HL-60/S4 treated with phorbol 12-myristate 13-acetate at 8.2 ng/mL for 4 days and 3 days (cell line): ENCODE measurements at regions not wholly inside any gene's neighbourhood (a gene's known extent, or its start where the extent isn't known, plus 50 kb on each side); places are given as distances from the start of the nearest gene placed in this dataset.

ENCODE experiments used
- in situ Hi-C: fragments of 300-500 bp; cut with MboI; formaldehyde crosslinking; loops from 2 replicates; pipeline ENCODE4 v1.15.0; 2022; ENCODE audit warnings: low sequenced_read_pairs

DNA sequence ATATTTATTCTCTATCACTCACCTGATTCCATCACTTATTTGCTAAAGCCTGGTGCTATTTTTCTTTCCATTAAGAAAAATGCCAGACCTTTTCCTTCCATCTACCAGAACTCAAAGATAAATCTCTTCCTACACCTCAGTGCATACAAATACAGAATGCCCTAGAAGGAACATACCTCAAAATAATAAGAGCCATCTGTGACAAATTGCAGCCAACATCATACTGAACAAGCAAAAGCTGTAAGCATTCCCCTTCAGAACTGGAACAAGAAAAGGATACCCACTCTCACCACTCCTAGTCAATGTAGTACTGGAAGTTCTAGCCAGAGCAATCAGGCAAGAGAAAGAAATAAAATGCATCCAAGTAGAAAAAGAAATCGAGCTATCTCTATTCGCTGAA lies 315.9 kb upstream of the UBE2E3 start:
- in situ Hi-C loops, result no loop called here

DNA sequence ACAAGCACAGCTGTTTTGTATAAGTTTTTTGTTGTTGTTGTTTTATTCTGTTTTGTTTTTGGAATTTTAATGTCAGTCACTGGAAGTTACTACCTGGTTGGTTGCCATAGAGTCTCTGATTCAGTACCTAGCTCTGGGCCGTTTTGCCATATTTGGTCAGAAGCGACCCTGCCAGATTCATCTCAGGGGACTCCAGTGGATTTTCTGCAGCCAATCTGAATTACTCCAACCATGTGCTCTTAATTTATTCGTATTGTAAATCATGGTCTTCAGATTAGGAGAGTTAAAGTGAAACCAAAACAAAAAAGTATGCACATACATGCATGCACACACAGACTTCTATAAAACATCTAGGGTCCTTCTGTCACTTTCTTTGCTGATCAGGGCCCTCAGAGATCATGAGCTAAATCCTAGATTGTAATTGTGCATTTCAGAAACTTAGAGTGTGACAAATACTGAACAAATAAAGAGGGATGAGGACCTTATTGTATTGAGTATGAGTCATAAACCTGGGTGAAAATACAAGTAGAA lies 317.4 kb upstream of the UBE2E3 start:
- in situ Hi-C loops, result no loop called here

DNA sequence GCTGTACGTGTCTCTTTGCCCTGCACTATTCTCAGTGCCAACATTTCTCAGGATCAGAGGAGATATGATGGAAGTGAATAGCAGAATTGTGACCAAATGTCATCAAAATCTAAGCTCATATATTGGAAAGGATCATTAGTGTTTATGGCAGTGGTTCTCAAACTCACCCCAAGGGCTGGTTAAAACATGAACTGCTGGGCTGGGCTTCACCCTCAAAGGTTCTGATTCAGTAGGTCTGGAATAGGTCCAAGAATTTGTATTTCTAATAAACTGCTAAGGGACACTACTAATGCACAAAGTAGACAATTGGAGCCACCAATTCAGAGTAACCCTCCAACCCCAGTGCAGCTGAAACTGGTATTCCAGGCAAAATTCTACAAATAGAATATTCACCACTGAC lies 317.9 kb upstream of the UBE2E3 start:
- in situ Hi-C loops, result no loop called here

DNA sequence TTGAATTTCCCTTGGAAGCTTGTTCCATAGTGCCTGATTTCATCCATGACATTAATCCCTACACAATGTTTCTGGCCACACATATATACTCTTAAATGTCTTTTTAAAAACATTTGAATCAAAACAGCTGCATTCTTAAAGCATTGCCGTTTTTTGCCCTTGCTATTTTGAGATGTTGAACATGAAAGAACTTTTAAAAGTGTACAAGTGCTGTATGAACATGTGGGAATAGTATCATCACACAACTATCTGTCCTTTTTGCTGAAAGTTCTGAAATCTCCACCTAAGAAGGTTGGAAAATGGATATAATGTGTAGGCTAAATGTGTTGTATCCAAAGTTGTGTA lies 318.7 kb upstream of the UBE2E3 start:
- in situ Hi-C loops, result no loop called here

DNA sequence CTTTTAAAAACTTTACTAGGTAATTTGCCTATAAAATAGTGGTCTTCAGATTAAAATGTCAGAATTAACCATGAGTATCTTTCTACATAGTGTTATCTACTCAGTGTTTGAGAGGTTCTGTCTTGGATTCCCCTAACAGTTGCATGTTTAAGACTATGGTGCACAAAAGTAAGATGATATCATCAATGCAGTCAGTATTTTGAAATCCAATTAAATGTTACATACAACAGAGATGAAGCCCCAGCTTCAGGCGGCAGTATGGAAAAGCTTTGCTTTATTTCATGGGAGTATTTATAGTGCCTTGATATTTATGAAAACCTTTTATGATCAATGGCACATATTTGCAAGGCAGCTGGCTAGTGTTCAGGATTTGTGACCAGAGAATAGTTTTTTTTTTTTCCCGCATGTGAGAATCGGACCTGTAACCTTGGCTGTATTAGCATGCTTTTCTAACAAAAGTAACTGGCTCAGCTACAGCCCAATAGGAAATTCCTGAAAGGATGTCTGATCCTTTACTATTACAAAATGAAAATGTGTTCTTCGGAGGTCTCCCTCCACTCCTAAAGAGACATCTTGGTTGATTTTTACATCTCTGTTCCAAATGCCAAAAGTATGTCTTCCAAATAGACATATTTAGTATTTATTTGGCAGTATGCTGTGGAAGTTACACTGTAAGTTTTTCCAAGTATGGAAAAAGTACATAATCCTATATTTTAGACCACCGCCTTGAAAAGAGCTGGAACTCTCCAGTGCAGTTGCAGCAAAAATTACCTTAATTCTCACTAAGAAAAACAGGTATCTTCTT lies 319.3 kb upstream of the UBE2E3 start:
- in situ Hi-C loops, result no loop called here

DNA sequence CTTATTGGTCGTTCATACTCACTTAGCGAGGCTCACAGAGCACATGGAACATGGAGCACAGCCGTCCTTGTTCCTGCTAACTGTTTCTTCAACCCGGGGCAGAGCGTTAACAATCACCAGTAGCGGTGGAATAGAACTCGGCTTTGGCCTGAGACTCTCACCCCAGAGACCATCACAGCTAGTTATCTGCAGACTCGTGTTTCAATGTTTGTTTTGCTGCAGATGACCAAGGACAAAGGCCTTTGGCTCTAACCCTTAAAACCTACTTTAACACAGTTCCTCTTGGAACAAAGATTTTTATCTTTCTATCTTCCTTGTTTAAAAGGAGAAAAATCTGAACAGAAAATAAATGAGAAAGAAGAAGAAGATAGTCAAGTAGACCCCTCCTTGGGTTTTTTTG lies 320.2 kb upstream of the UBE2E3 start:
- in situ Hi-C loops, result no loop called here

- in situ Hi-C loops, result no loop called here
Observed at GRCh38 chr2:180657054-180657453, 323.4 kb upstream of the UBE2E3 start.

DNA sequence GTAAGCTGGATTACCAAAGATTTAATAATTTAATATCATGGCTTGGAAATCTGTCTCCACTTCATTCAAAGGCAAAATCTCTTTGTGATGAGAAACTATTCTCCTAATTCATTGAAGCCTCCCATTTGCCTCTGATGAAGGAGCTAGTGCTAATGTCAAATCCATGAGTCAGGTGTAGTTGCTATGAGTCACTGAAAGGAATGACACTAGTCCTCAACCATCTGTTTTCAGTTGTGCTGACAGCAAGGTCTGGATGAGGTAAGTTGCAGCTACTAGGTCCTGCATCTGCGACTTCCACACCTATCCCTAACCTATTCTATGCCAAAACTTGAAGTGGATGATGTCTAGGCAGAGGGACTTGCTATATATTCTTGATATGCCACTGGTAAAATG lies 324.0 kb upstream of the UBE2E3 start:
- in situ Hi-C loops, result no loop called here

DNA sequence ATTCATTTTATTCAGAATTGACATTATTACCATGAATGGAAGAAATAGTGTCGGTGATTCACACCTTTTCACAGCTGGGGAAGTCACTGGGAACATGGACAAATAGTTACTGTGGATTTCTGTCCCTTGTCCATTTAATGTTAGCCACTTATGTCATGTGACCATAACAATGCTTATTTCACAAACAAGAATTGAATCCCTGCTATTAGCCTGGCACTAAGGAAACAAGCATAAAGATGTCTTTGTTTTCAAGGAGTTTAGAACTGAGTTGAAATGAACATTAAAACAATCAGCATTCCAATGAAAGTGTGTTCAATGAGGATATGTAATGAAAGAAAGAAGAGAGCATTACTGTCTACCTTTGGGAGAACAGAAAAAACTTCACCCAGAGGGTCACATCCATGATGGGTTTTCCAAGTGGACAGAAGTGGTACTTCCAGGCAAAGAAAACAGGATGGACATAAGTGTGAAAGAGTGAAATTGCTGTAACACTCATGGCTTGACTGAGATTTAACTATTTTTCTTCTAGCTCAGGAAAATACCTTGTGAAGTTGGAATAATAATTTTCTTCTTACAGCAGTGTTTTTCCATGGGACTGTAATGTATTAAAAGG lies 324.5 kb upstream of the UBE2E3 start:
- in situ Hi-C loops, result no loop called here

DNA sequence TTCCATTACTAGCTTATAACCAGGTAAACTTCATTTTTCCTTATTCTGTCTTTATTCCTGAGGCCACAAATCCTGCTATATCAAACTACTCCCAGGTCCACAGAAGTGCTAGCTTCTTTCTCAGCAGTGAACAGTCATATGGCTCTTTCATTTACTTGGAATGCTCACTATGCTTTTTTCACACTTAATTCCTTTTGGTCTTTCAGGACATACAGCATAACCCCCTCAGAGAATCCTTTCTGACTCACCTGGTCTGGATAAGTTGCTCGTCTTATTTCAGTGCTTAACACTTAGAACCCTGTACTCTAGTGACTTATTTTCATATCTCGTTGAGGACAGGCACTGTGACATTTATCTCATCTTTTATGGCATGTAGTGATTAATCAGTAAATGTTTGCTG lies 325.0 kb upstream of the UBE2E3 start:
- in situ Hi-C loops, result no loop called here

- in situ Hi-C loops, result no loop called here
Observed at GRCh38 chr2:180653481-180653880, 326.9 kb upstream of the UBE2E3 start.

DNA sequence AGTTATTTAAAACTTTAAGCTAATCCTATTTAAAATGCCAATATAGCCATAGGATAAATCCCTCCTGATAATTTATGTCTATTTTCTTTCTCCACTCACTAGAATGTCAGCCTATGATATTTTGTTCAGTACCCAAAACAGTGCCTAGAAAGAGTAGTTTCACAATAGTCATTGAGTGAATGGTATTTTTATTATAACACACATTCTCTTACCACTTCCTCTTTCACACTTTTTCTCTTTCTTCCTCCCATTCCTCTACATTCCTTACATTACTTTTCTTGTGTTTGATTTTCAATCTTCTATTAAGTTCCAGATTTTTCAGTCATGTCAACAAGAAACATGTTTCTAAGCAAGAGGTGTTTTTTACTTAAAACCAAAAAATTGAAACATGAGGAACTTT lies 327.6 kb upstream of the UBE2E3 start:
- in situ Hi-C loops, result no loop called here

DNA sequence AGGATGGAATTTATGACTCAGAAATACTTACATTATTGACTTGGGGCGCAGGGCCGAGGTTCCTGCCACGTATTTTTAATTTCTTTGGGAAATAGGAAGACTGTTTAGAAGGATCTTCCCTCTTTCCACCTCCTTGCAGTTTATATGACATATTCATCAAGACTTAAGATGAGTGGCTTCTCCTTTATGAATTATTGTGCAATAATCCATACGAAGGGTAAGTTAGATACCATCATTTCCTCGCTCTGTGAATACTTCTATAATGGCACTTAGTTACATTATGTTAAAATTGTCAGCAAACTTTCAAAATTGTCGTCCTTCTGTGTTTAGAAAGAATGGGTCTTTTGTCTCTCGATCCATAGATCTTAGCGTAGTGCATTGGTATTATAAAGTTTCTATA lies 328.8 kb upstream of the UBE2E3 start:
- in situ Hi-C loops, result no loop called here

GRCh38 chr2:180647621-180648020 lies 332.8 kb upstream of the UBE2E3 start:
- in situ Hi-C loops, result no loop called here

- in situ Hi-C loops, result no loop called here
Observed at GRCh38 chr2:180647221-180647620, 333.2 kb upstream of the UBE2E3 start.

- in situ Hi-C loops, result no loop called here
Observed at GRCh38 chr2:180646756-180647155, 333.6 kb upstream of the UBE2E3 start.

DNA sequence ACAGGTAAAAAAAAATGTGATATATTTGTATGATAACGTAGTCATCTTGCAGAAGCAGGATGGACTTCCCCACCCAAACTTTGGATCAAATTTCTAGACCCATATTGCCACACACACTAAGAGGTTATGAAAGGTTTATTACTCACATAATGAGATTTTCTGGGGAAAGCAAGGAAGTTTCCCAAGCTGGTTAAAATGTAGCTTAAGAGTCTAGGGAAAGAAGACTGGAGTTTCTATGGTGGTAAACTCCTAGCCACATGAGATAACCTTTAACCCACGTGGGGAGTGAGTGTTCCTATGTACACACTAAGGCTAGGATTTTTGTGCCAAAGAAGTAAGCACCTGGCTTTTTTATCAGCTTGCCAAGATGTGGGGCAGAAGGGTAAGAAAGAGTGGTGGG lies 335.7 kb upstream of the UBE2E3 start:
- in situ Hi-C loops, result no loop called here

DNA sequence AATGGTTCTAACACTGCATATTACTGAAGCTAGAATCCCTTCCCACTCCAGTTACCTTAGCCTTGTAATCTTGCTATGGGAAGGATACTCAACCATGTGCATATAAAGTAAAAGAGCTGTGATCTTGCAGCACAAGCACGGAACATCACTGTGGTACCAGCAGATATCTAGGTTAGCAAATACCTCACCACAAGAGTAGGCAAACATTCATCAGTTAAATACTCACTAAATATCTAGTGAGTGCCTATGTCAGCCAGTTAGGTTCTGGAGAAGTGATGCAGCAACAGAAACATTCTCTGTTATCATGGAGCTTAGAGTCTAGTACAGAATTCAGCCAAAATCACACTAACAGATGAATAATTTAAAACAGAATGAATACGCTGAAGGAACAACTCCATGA lies 349.6 kb upstream of the UBE2E3 start:
- in situ Hi-C loops, result no loop called here

DNA sequence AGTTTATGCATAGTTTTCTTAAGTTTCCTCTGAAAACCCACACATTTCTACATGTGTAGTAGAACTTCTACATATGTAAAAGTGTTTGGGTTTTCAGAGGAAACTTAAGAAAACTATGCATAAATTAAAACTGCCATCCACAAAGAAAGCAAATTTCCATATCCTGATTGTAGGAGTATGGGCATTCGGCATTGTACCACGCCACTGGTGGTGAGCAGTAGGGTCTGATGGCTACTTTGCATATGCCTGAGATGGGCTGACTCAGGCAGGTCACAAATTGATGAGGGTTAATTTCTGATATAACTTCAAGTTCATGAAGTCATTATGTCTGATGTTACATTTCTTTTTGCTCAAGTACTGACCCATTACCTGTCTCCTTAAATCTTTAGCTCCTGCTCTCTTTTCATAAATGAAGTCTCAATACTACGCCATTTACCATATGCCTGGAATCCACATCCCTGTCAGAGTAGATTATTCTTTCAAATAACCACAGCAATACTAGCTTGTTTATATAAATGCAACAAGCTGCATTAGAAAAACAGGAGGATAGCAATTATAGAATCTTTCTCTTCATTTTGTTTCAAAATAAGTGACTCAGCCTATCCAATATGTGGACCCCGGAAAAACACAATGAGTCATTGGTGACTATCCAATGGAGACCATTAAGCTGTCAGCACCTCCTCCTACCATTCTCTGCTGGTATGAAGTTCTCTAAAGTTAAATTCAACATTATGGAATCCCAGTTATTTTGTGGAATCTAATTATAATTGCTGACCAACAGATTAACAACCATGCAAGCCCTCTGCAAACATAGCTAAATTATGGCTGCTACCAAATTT lies 355.2 kb upstream of the UBE2E3 start:
- in situ Hi-C loops, result no loop called here

DNA sequence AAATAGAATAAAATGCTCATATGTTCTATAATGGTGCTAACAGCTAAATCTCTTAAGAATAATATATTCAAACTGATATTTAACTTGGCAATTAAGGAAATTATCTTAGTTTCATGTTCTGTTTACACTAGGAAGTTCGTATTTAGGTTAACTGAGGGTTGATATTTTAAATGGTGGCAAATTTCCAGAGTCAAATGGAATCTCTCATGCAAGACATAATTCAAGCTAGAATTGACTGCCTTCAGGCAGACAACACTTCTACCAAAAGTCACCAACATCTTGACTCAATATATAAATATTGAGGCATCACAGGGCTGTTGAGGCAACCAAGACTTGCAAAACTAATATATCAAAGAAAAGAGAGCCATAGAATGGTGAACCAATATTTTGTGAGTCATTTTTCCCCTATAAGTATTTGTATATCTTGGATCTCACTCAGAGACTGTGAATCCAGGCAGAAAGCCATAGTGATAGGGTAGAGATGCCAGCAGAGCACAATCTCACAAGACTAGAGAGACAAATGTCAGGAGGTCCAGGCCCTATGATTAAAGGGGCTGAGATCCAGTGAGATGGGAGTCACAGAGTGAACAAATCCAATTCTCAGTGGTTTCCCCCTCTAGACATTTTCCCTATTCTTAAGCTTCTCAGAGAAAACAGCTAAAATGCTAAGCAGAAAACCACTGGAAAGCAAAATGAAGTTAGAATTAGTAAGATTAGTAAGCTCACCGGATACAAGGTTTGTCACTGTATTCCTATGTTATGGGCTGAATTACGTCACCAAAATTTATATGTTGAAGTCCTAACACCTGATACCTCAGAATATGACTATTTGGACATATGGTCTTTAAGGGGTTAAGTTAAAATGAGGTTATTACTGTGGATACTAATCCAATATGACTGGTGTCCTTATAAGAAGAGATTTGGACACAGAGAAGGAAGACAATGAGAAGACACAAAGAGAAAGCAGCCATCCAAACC lies 358.2 kb upstream of the UBE2E3 start:
- in situ Hi-C loops, result no loop called here

GRCh38 chr2:180621366-180621765 lies 359.0 kb upstream of the UBE2E3 start:
- in situ Hi-C loops, result no loop called here
